K562 (cell line): ENCODE measurements at regions not wholly inside any gene's neighbourhood (a gene's known extent, or its start where the extent isn't known, plus 50 kb on each side); places are given as distances from the start of the nearest gene placed in this dataset.

Experiments
- ATAC-seq: fragments of 200-7000 bp; cut with Tn5 transposase; 3 replicates; pipeline ENCODE4 v1.9.1; 2020; ENCODE audit warnings: moderate library complexity
- BruUV-seq: library from RNA; stranded (reverse); fragments of 400-500 nt; replicated peaks from 2 replicates; lab custom pipeline; 2021; lab: Mats Ljungman, UMichigan
- CTCF ChIA-PET: fragments of 300-600 bp; formaldehyde crosslinking; extraction: SDS; loops from one replicate; lab custom pipeline; 2021; ENCODE audit warnings: low intra/inter-chr PET ratio; lab: Yijun Ruan, JAX
- POLR2A ChIA-PET: fragments of 300-600, 350-650 bp; sonication (Branson Sonifier 250); formaldehyde crosslinking; extraction: SDS; loops from one replicate; lab custom pipeline; 2021; ENCODE audit warnings: antibody characterized with exemption, inconsistent platforms; lab: Yijun Ruan, JAX
- DNase-seq, 4 experiments: peaks; one replicate each; pipeline versions ENCODE4 v3.0.0 to v3.0.0-alpha.2; 2011 to 2018; ENCODE audit warnings: low spot score in 3 of 4, mixed read lengths in 3 of 4; ENCODE audit errors: extremely low read depth in 1 of 4
- FAIRE-seq: peaks from 2 replicates; lab custom pipeline; 2011; peaks lifted over from hg19 to GRCh38; lab: Jason Lieb, UNC
- H2AFZ ChIP-seq: 2 replicates; pipeline ENCODE4 v1.6.0; 2011; ENCODE audit warnings: low read depth, low read length, control low read depth, inconsistent platforms
- H3K27ac ChIP-seq: fragments of 200-600 bp; 3 replicates; pipeline ENCODE4 v1.8.0; 2011; ENCODE audit warnings: low read depth, mild to moderate bottlenecking, control low read depth, inconsistent platforms, low read length, moderate library complexity, mixed read lengths; ENCODE audit errors: extremely low read depth
- H3K27me3 ChIP-seq, 2 experiments: fragments of 300-600 bp in 1 of 2; 2 replicates in 1 of 2; 3 replicates in 1 of 2; pipeline versions ENCODE4 v1.6.0 to v1.8.0; 2011; ENCODE audit warnings: inconsistent platforms in 2 of 2, low read length in 2 of 2, mild to moderate bottlenecking in 1 of 2, mixed read lengths in 1 of 2, moderate library complexity in 1 of 2; ENCODE audit not compliant: control insufficient read depth in 2 of 2, insufficient read depth in 2 of 2
- H3K36me3 ChIP-seq: fragments of 300-600 bp; 3 replicates; pipeline ENCODE4 v1.8.0; 2011; ENCODE audit warnings: mild to moderate bottlenecking, low read length, inconsistent platforms; ENCODE audit not compliant: control insufficient read depth, insufficient read depth
- H3K4me1 ChIP-seq, 2 experiments: fragments of 200-600 bp in 1 of 2; replicated peaks in 1 of 2; 2 replicates in 1 of 2; 3 replicates in 1 of 2; pipeline versions ENCODE4 v1.5.1 to v1.8.0; 2011; ENCODE audit warnings: inconsistent platforms in 2 of 2, low read length in 2 of 2, mild to moderate bottlenecking in 1 of 2, mixed read lengths in 1 of 2, moderate library complexity in 1 of 2; ENCODE audit not compliant: control insufficient read depth in 2 of 2, insufficient read depth in 2 of 2
- H3K4me2 ChIP-seq: 2 replicates; pipeline ENCODE4 v1.6.1; 2011; ENCODE audit warnings: low read length, control low read depth, inconsistent platforms, mixed read lengths; ENCODE audit not compliant: insufficient read depth
- H3K4me3 ChIP-seq: fragments of 200-600 bp; sonication (generic), shearing (Covaris generic); 2 replicates; pipeline ENCODE4 v1.5.1; 2016; ENCODE audit warnings: control low read depth, inconsistent platforms
- H3K79me2 ChIP-seq: fragments of 200-600 bp; 3 replicates; pipeline ENCODE4 v1.8.0; 2011; ENCODE audit warnings: low read length, inconsistent platforms; ENCODE audit not compliant: control insufficient read depth, insufficient read depth
- H3K9ac ChIP-seq, 2 experiments: 2 replicates each; pipeline versions ENCODE4 v1.6.0 to v1.6.1; 2011; ENCODE audit warnings: low read depth in 2 of 2, low read length in 2 of 2, control low read depth in 1 of 2, inconsistent platforms in 1 of 2, mild to moderate bottlenecking in 1 of 2, mixed read lengths in 1 of 2; ENCODE audit not compliant: insufficient read depth in 1 of 2
- H3K9me1 ChIP-seq: one replicate; pipeline ENCODE4 v1.6.0; 2011; ENCODE audit warnings: inconsistent platforms, mild to moderate bottlenecking, low read length, moderate library complexity; ENCODE audit not compliant: control insufficient read depth, insufficient read depth
- H3K9me3 ChIP-seq: replicated peaks from 2 replicates; pipeline ENCODE4 v1.5.1; 2011; ENCODE audit warnings: low read depth, low read length, inconsistent platforms; ENCODE audit not compliant: control insufficient read depth, insufficient read depth
- H4K20me1 ChIP-seq: replicated peaks from 2 replicates; pipeline ENCODE4 v1.6.1; 2011; ENCODE audit warnings: low read length, inconsistent platforms, mixed read lengths; ENCODE audit not compliant: control insufficient read depth, insufficient read depth
- ARID3A ChIP-seq: IDR thresholded peaks from 2 replicates; pipeline ENCODE4 v1.6.1; 2012; ENCODE audit warnings: low read depth, low read length, improper control_type of control experiment, borderline replicate concordance
- BCLAF1 ChIP-seq, 2 experiments: fragments of 450-650 bp in 1 of 2; IDR thresholded peaks; 2 replicates each; pipeline ENCODE4 v1.6.1; 2011 to 2017; ENCODE audit warnings: low read depth in 2 of 2, antibody characterized with exemption in 1 of 2, borderline replicate concordance in 1 of 2, low read length in 1 of 2, mild to moderate bottlenecking in 1 of 2, mixed read lengths in 1 of 2; ENCODE audit not compliant: control insufficient read depth in 1 of 2
- HDAC1 ChIP-seq, 2 experiments: fragments of 450-650 bp; IDR thresholded peaks; 2 replicates each; pipeline ENCODE4 v1.6.1; 2016 to 2017; ENCODE audit warnings: inconsistent platforms in 1 of 2, mild to moderate bottlenecking in 1 of 2, moderate library complexity in 1 of 2
- HLTF ChIP-seq: fragments of 450-650 bp; IDR thresholded peaks from 2 replicates; pipeline ENCODE4 v1.6.1; 2016
- HNRNPL ChIP-seq: fragments of 200-400 bp; formaldehyde crosslinking; IDR thresholded peaks from 2 replicates; pipeline ENCODE4 v1.6.1; 2017; ENCODE audit warnings: low read depth, mild to moderate bottlenecking, low read length
- KDM4B ChIP-seq, 2 experiments: fragments of 450-650 bp in 1 of 2; sonication (generic) in 1 of 2; IDR thresholded peaks; 2 replicates each; pipeline ENCODE4 v1.6.1; 2016 to 2017; ENCODE audit warnings: borderline replicate concordance in 2 of 2, antibody characterized with exemption in 1 of 2, low read depth in 1 of 2, mild to moderate bottlenecking in 1 of 2
- LEF1 ChIP-seq: fragments of 450-650 bp; IDR thresholded peaks from 2 replicates; pipeline ENCODE4 v1.6.1; 2016; ENCODE audit warnings: mild to moderate bottlenecking
- MAFG ChIP-seq: fragments of 450-650 bp; conservative IDR thresholded peaks from 2 replicates; pipeline ENCODE4 v1.6.1; 2016; ENCODE audit warnings: missing genetic modification characterization, missing compliant biosample characterization
- MAZ ChIP-seq, 2 experiments: fragments of 450-650 bp in 1 of 2; sonication (generic) in 1 of 2; formaldehyde crosslinking; IDR thresholded peaks in 1 of 2; conservative IDR thresholded peaks in 1 of 2; 2 replicates each; pipeline versions ENCODE4 v1.4.0 to v1.5.0; 2020; ENCODE audit warnings: mild to moderate bottlenecking in 1 of 2, missing genetic modification reagents in 1 of 2
- PHTF2 ChIP-seq: fragments of 250-450 bp; sonication (Bioruptor Pico); IDR thresholded peaks from 2 replicates; pipeline ENCODE4 v1.5.0; 2021; ENCODE audit warnings: mild to moderate bottlenecking
- PPARD ChIP-seq: fragments of 250-450 bp; sonication (Bioruptor Pico); IDR thresholded peaks from 2 replicates; pipeline ENCODE4 v1.8.0; 2022; ENCODE audit warnings: inconsistent platforms, mild to moderate bottlenecking, moderate library complexity
- ZC3H11A ChIP-seq: IDR thresholded peaks from 2 replicates; pipeline ENCODE4 v1.6.1; 2012; ENCODE audit warnings: low read depth, low read length, improper control_type of control experiment
- ZNF263 ChIP-seq: sonication (generic); formaldehyde crosslinking; IDR thresholded peaks from 2 replicates; pipeline ENCODE4 v1.8.0; 2022; ENCODE audit warnings: mild to moderate bottlenecking, missing genetic modification reagents, borderline replicate concordance
- ZNF445 ChIP-seq: fragments of 250-450 bp; sonication (Bioruptor Pico); IDR thresholded peaks from 2 replicates; pipeline ENCODE4 v1.4.0; 2020; ENCODE audit warnings: low read depth, mild to moderate bottlenecking, moderate library complexity
- WGBS: fragments of 100-300 bp; shearing (Covaris generic); methylation state at CpG from one replicate; pipeline ENCODE4 v1.1.6; 2016; ENCODE audit warnings: low coverage, mixed read lengths; ENCODE audit not compliant: insufficient coverage; ENCODE audit errors: missing lambda C conversion rate; 5-methylcytosine and 5-hydroxymethylcytosine counted together
- in situ Hi-C: fragments of 300-500 bp; cut with MboI; formaldehyde crosslinking; loops from 4 replicates; pipeline ENCODE4 v1.15.0; 2018; ENCODE audit warnings: inconsistent platforms, mixed read lengths
- intact Hi-C: fragments of 100-400 bp; cut with micrococcal nuclease; formaldehyde crosslinking; loops from 2 replicates; pipeline ENCODE4 v1.14.2; 2022

- in situ Hi-C loops (no loop called here), intact Hi-C loops (no loop called here)
- TF ChIP-seq ZC3H11A (no peak), LEF1 (no peak), KDM4B (IDR thresholded peaks at IDR 0.05; ENCODE audit: borderline replicate concordance in 2 of 2, low read depth in 1 of 2) (no peak), MAZ (CRISPR knock-in tag; conservative IDR thresholded peaks at IDR 0.05 in 1 of 2, IDR thresholded peaks at IDR 0.05 in 1 of 2) (no peak), ZNF445 (CRISPR knock-in tag) (no peak), HLTF (no peak), PHTF2 (no peak), PPARD (CRISPR knock-in tag) (no peak), HDAC1 (IDR thresholded peaks at IDR 0.05) (no peak), ARID3A (no peak), HNRNPL (no peak), MAFG (tag) (no peak), ZNF263 (no peak), BCLAF1 (IDR thresholded peaks at IDR 0.05; ENCODE audit: borderline replicate concordance in 1 of 2, control insufficient read depth in 1 of 2, low read depth in 2 of 2, low read length in 1 of 2) (no peak)
- Histone ChIP-seq H3K9me3 (no peaks in the 10 kb centered on the region; the same call in 1 of the 2 replicates), H3K79me2 (no peaks in the 10 kb centered on the region), H3K4me1 (no peaks in the 10 kb centered on the region), H4K20me1 (no peaks in the 10 kb centered on the region), H3K4me3 (no peak overlapping the region), H3K4me2 (no peak overlapping the region), H3K27ac (no peak overlapping the region), H3K9ac (no peak overlapping the region), H3K36me3 (no peaks in the 10 kb centered on the region), H3K27me3 (no peaks in the 10 kb centered on the region), H3K9me1 (no peaks in the 10 kb centered on the region), H2AFZ (no peak overlapping the region)
- FAIRE-seq (no peak), ATAC-seq (no peak), DNase-seq (no peak)
- CTCF ChIA-PET, result no interaction called here
- 4% methylated on average over 3 of the region's 3 CpGs for WGBS
- no TSS peak for BruUV-seq
- POLR2A ChIA-PET, result no interaction called here
These were observed 832.5 kb upstream of the CHAC2 start for GRCh38 chr2:52934920-52935640.
